Smooth muscle cell (in vitro differentiated cells): ENCODE measurements at regions not wholly inside any gene's neighbourhood (a gene's known extent, or its start where the extent isn't known, plus 50 kb on each side); places are given as distances from the start of the nearest gene placed in this dataset.

Experiments used
- DNase-seq: peaks from one replicate; lab custom pipeline; 2025; ENCODE audit not compliant: unreplicated experiment; lab: John Stamatoyannopoulos, UW
- H2AFZ ChIP-seq: fragments of 200-600 bp; sonication (generic); 2 replicates; pipeline ENCODE4 v1.6.0; 2016; ENCODE audit warnings: antibody characterized with exemption, low read depth, mild to moderate bottlenecking
- H3F3A ChIP-seq: fragments of 200-600 bp; sonication (generic); 2 replicates; pipeline ENCODE4 v1.6.0; 2017; ENCODE audit warnings: antibody characterized with exemption, low read depth
- H3K27ac ChIP-seq: fragments of 200-600 bp; sonication (generic); 2 replicates; pipeline ENCODE4 v1.5.1; 2016; ENCODE audit warnings: low read depth, mild to moderate bottlenecking
- H3K27me3 ChIP-seq: fragments of 200-600 bp; sonication (generic); 2 replicates; pipeline ENCODE4 v1.6.1; 2016; ENCODE audit warnings: low read depth, mild to moderate bottlenecking
- H3K36me3 ChIP-seq: fragments of 200-600 bp; sonication (generic); 2 replicates; pipeline ENCODE4 v1.5.1; 2016; ENCODE audit warnings: low read depth
- H3K4me1 ChIP-seq: fragments of 200-600 bp; sonication (generic); 2 replicates; pipeline ENCODE4 v1.5.1; 2016; ENCODE audit warnings: low read depth
- H3K4me2 ChIP-seq: fragments of 200-600 bp; sonication (generic); 2 replicates; pipeline ENCODE4 v1.6.0; 2016; ENCODE audit warnings: mild to moderate bottlenecking
- H3K4me3 ChIP-seq: fragments of 200-600 bp; sonication (generic); 2 replicates; pipeline ENCODE4 v1.5.1; 2016; ENCODE audit warnings: mild to moderate bottlenecking
- H3K79me2 ChIP-seq: fragments of 200-600 bp; sonication (generic); 2 replicates; pipeline ENCODE4 v1.6.0; 2016; ENCODE audit warnings: low read depth, mild to moderate bottlenecking
- H3K9ac ChIP-seq: fragments of 200-600 bp; sonication (generic); 2 replicates; pipeline ENCODE4 v1.6.0; 2016; ENCODE audit warnings: low read depth
- H3K9me3 ChIP-seq: fragments of 200-600 bp; sonication (generic); replicated peaks from 2 replicates; pipeline ENCODE4 v1.5.1; 2016; ENCODE audit warnings: low read depth
- H4K20me1 ChIP-seq: fragments of 200-600 bp; sonication (generic); 2 replicates; pipeline ENCODE4 v1.6.0; 2016; ENCODE audit warnings: low read depth
- WGBS: methylation state at CpG from one replicate; pipeline ENCODE4 v1.1.7; 2016; ENCODE audit warnings: low lambda C conversion rate; 5-methylcytosine and 5-hydroxymethylcytosine counted together
- TF ChIP-seq, protein P1 (sequence below): fragments of 200-600 bp; sonication (generic); IDR thresholded peaks from 2 replicates; pipeline ENCODE4 v1.5.1; 2017; ENCODE audit warnings: borderline replicate concordance, mild to moderate bottlenecking, antibody characterized with exemption; ENCODE audit not compliant: insufficient read depth, poor library complexity, severe bottlenecking

DNA sequence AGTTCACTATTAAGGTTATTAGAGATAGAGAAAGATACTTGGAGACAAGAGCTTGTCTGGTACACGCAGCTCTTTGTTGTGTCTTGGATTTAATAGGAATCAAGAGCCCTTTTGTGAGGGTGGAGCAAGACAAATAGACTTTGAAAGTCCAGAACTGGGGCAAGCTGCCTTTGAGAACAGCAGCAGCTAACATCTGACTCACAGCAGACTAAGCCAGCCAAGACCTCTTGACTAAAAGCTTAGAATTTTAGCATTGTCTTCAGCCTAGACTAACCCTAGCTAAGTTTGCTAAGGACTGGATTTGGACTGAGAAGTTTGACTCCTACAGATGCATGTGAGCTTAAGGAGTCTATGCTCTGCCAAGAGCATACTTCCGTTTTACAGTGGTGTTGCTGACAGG lies 201.9 kb upstream of the RBM19 start:
- TF ChIP-seq, protein P1, sequence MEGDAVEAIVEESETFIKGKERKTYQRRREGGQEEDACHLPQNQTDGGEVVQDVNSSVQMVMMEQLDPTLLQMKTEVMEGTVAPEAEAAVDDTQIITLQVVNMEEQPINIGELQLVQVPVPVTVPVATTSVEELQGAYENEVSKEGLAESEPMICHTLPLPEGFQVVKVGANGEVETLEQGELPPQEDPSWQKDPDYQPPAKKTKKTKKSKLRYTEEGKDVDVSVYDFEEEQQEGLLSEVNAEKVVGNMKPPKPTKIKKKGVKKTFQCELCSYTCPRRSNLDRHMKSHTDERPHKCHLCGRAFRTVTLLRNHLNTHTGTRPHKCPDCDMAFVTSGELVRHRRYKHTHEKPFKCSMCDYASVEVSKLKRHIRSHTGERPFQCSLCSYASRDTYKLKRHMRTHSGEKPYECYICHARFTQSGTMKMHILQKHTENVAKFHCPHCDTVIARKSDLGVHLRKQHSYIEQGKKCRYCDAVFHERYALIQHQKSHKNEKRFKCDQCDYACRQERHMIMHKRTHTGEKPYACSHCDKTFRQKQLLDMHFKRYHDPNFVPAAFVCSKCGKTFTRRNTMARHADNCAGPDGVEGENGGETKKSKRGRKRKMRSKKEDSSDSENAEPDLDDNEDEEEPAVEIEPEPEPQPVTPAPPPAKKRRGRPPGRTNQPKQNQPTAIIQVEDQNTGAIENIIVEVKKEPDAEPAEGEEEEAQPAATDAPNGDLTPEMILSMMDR = no peak
- H3K79me2 ChIP-seq = no peaks in the 10 kb centered on the region
- H3K9ac ChIP-seq = no peak overlapping the region
- H3K36me3 ChIP-seq = no peaks in the 10 kb centered on the region
- H4K20me1 ChIP-seq = no peaks in the 10 kb centered on the region
- no peaks in the 10 kb centered on the region for H3F3A ChIP-seq
- 61% methylated on average over 2 of the region's 2 CpGs for WGBS
- H3K27me3 ChIP-seq = peaks cover 44% of the 10 kb centered on the region
- no peak for DNase-seq
- H3K9me3 ChIP-seq = no peaks in the 10 kb centered on the region
- no peaks in the 10 kb centered on the region for H3K4me1 ChIP-seq
- no peak overlapping the region for H3K27ac ChIP-seq
- H2AFZ ChIP-seq = no peak overlapping the region
- no peak overlapping the region for H3K4me3 ChIP-seq
- H3K4me2 ChIP-seq = no peak overlapping the region

DNA sequence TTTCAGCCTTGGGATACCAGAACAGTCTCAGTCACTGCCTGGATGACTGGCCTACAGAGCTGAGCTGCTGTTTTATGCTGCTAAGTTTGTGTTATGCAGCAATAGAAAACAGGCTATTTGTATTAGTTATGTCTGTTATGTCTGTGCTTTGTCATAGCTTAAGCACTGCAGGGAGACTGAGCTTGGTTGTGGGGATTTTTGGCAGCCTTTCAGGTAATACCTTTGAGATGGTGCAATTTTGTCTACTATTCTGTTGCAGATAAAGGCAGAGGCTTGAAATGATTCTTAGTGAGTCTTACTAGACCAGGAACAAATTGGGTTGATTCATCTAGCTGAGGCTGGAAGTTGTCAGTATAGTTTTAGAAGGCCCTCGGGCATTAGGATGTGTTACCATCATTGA lies 201.3 kb upstream of the RBM19 start:
- H3K9me3 ChIP-seq = no peaks in the 10 kb centered on the region
- WGBS = 83% methylated on average over 1 of the region's 1 CpG
- H3K4me3 ChIP-seq = no peak overlapping the region
- no peaks in the 10 kb centered on the region for H3K4me1 ChIP-seq
- H3K27me3 ChIP-seq = peaks cover 44% of the 10 kb centered on the region
- TF ChIP-seq, protein P1 = no peak
- no peaks in the 10 kb centered on the region for H3K79me2 ChIP-seq
- H3F3A ChIP-seq = no peaks in the 10 kb centered on the region
- no peak overlapping the region for H3K9ac ChIP-seq
- H3K27ac ChIP-seq = no peak overlapping the region
- DNase-seq = no peak
- no peaks in the 10 kb centered on the region for H4K20me1 ChIP-seq
- no peak overlapping the region for H3K4me2 ChIP-seq
- no peaks in the 10 kb centered on the region for H3K36me3 ChIP-seq
- no peak overlapping the region for H2AFZ ChIP-seq

DNA sequence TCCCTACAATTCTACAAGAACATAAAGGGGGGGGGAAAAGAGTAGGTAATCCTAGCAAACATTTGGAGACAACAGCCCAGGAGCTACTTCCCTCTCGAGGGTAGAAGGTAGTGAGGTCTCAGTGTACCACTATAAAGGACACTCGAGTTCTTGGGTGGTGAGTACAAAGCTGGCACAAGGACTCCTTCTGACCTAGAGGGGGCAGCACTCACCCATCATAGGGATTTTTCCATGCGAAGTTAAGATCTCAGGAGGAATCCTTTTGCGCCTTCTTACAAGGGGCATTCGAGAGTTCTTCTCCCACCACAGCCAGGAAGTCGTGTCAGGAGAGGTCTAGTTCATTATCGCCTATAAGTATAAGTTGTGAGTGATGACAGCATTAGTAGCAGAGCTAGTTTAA lies 200.2 kb upstream of the RBM19 start:
- Histone ChIP-seq H4K20me1 (no peaks in the 10 kb centered on the region), H3F3A (no peaks in the 10 kb centered on the region), H3K4me1 (no peaks in the 10 kb centered on the region), H3K27ac (no peak overlapping the region), H3K9me3 (no peaks in the 10 kb centered on the region), H3K36me3 (no peaks in the 10 kb centered on the region), H3K79me2 (no peaks in the 10 kb centered on the region), H3K9ac (no peak overlapping the region), H3K4me3 (no peak overlapping the region), H3K27me3 (peaks cover 53% of the 10 kb centered on the region), H2AFZ (no peak overlapping the region), H3K4me2 (no peak overlapping the region)
- 15% methylated on average over 7 of the region's 7 CpGs for WGBS
- TF ChIP-seq, protein P1 = peak; percentile 75
- DNase-seq = peak; percentile 1

DNA sequence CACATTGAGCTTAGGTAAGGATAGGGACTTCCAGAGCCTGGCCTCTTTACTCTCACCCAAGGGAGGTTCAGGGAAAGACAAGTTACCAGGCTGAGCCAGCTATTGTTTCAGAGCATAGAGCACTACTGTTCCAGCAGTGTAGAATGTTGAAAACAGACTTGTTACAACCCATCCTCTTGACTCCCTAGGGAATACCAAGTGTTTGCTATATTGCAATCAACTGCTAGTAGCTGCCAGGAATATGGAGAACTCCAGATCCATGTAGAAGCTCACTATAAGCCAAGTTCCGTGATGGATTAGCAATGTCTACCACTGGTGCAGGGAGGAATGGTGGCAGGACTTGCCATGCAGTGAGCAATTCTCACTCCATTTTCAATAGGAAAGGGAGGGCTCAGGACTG lies 199.8 kb upstream of the RBM19 start:
- Histone ChIP-seq H2AFZ (no peak overlapping the region), H3K36me3 (no peaks in the 10 kb centered on the region), H3K27ac (no peak overlapping the region), H3F3A (no peaks in the 10 kb centered on the region), H3K9me3 (no peaks in the 10 kb centered on the region), H3K9ac (no peak overlapping the region), H3K4me2 (no peak overlapping the region), H3K4me1 (no peaks in the 10 kb centered on the region), H4K20me1 (no peaks in the 10 kb centered on the region), H3K27me3 (peaks cover 52% of the 10 kb centered on the region), H3K79me2 (no peaks in the 10 kb centered on the region), H3K4me3 (no peak overlapping the region)
- 58% methylated on average over 1 of the region's 1 CpG for WGBS
- TF ChIP-seq, protein P1 = no peak
- DNase-seq = no peak
